Epithelial cell of esophagus (primary cell): ENCODE measurements at regions not wholly inside any gene's neighbourhood (a gene's known extent, or its start where the extent isn't known, plus 50 kb on each side); places are given as distances from the start of the nearest gene placed in this dataset.

Source experiments
- DNase-seq: peaks from one replicate; pipeline ENCODE4 v3.0.0; 2010; ENCODE audit warnings: low read depth
- H3K4me3 ChIP-seq: 2 replicates; pipeline ENCODE4 v1.5.1; 2011; ENCODE audit warnings: mild to moderate bottlenecking, low read length, control low read depth
- TF ChIP-seq, protein P1 (sequence below): IDR thresholded peaks from 2 replicates; pipeline ENCODE4 v1.5.1; 2011; ENCODE audit warnings: low read depth, mild to moderate bottlenecking, low read length, control low read depth, inconsistent platforms; ENCODE audit not compliant: insufficient read depth; ENCODE audit errors: missing control alignments

GRCh38 chr12:20175704-20176388 is 192.5 kb upstream of the PDE3A start:
- H3K4me3 ChIP-seq: no peak overlapping the region
- DNase-seq: no peak
- TF ChIP-seq, protein P1, sequence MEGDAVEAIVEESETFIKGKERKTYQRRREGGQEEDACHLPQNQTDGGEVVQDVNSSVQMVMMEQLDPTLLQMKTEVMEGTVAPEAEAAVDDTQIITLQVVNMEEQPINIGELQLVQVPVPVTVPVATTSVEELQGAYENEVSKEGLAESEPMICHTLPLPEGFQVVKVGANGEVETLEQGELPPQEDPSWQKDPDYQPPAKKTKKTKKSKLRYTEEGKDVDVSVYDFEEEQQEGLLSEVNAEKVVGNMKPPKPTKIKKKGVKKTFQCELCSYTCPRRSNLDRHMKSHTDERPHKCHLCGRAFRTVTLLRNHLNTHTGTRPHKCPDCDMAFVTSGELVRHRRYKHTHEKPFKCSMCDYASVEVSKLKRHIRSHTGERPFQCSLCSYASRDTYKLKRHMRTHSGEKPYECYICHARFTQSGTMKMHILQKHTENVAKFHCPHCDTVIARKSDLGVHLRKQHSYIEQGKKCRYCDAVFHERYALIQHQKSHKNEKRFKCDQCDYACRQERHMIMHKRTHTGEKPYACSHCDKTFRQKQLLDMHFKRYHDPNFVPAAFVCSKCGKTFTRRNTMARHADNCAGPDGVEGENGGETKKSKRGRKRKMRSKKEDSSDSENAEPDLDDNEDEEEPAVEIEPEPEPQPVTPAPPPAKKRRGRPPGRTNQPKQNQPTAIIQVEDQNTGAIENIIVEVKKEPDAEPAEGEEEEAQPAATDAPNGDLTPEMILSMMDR: no peak

GRCh38 chr12:20181416-20182180 is 186.7 kb upstream of the PDE3A start:
- no peak for DNase-seq
- TF ChIP-seq, protein P1: no peak
- no peak overlapping the region for H3K4me3 ChIP-seq

- no peak overlapping the region for H3K4me3 ChIP-seq
- TF ChIP-seq, protein P1: no peak
- no peak for DNase-seq
Observed at GRCh38 chr12:20183563-20183962, 184.8 kb upstream of the PDE3A start.

GRCh38 chr12:20184514-20184913 is 183.8 kb upstream of the PDE3A start:
- H3K4me3 ChIP-seq: no peak overlapping the region
- DNase-seq: no peak
- TF ChIP-seq, protein P1: no peak

GRCh38 chr12:20187456-20187855 is 180.9 kb upstream of the PDE3A start:
- TF ChIP-seq, protein P1: no peak
- DNase-seq: no peak
- H3K4me3 ChIP-seq: no peak overlapping the region

- TF ChIP-seq, protein P1: no peak
- no peak overlapping the region for H3K4me3 ChIP-seq
- DNase-seq: no peak
Observed at GRCh38 chr12:20188930-20189653, 179.2 kb upstream of the PDE3A start.
